Loucy (cell line): ENCODE measurements at regions not wholly inside any gene's neighbourhood (a gene's known extent, or its start where the extent isn't known, plus 50 kb on each side); places are given as distances from the start of the nearest gene placed in this dataset.

ENCODE experiments used
- H2AFZ ChIP-seq: fragments of 200-600 bp; sonication (generic); 2 replicates; pipeline ENCODE4 v1.6.0; 2016; ENCODE audit warnings: antibody characterized with exemption, mild to moderate bottlenecking, low read length, moderate library complexity
- H3F3A ChIP-seq: fragments of 200-600 bp; 2 replicates; pipeline ENCODE4 v1.6.0; 2016; ENCODE audit warnings: antibody characterized with exemption, low read depth, mild to moderate bottlenecking
- H3K27me3 ChIP-seq: fragments of 200-600 bp; sonication (generic); 2 replicates; pipeline ENCODE4 v1.6.1; 2014; ENCODE audit warnings: low read length, mild to moderate bottlenecking; ENCODE audit not compliant: insufficient read depth, poor library complexity, severe bottlenecking
- H3K36me3 ChIP-seq: fragments of 200-600 bp; sonication (generic); 2 replicates; pipeline ENCODE4 v1.6.1; 2016; ENCODE audit warnings: low read length; ENCODE audit not compliant: insufficient read depth
- H3K4me1 ChIP-seq: fragments of 200-600 bp; sonication (generic); 2 replicates; pipeline ENCODE4 v1.5.1; 2014; ENCODE audit warnings: low read length, mild to moderate bottlenecking; ENCODE audit not compliant: insufficient read depth, poor library complexity, severe bottlenecking
- H3K4me2 ChIP-seq: fragments of 200-600 bp; sonication (generic); 2 replicates; pipeline ENCODE4 v1.6.0; 2014; ENCODE audit warnings: antibody characterized with exemption, low read length, low read depth, mild to moderate bottlenecking; ENCODE audit not compliant: poor library complexity, severe bottlenecking
- H3K4me3 ChIP-seq: fragments of 200-600 bp; sonication (generic); 2 replicates; pipeline ENCODE4 v1.5.1; 2014; ENCODE audit warnings: low read length, mild to moderate bottlenecking, mixed read lengths; ENCODE audit not compliant: poor library complexity, severe bottlenecking
- H3K79me2 ChIP-seq: fragments of 200-600 bp; sonication (generic); 2 replicates; pipeline ENCODE4 v1.6.1; 2014; ENCODE audit warnings: low read length; ENCODE audit not compliant: insufficient read depth
- H3K9ac ChIP-seq: fragments of 200-600 bp; sonication (generic); 2 replicates; pipeline ENCODE4 v1.6.0; 2014; ENCODE audit warnings: mild to moderate bottlenecking, low read depth, low read length, moderate library complexity; ENCODE audit not compliant: poor library complexity, severe bottlenecking
- H3K9me2 ChIP-seq: fragments of 200-600 bp; sonication (generic); replicated peaks from 2 replicates; pipeline ENCODE4 v1.6.1; 2016; ENCODE audit warnings: low read depth, low read length, mixed read lengths
- H3K9me3 ChIP-seq: fragments of 200-600 bp; sonication (generic); 2 replicates; pipeline ENCODE4 v1.6.1; 2014; ENCODE audit warnings: mild to moderate bottlenecking, antibody characterized with exemption, low read length, low read depth; ENCODE audit not compliant: insufficient read depth
- H4K20me1 ChIP-seq: fragments of 200-600 bp; sonication (generic); 2 replicates; pipeline ENCODE4 v1.6.0; 2014; ENCODE audit warnings: antibody characterized with exemption, low read length, mild to moderate bottlenecking; ENCODE audit not compliant: insufficient read depth, poor library complexity, severe bottlenecking
- CTCF ChIP-seq: fragments of 200-600 bp; sonication (generic); conservative IDR thresholded peaks from 2 replicates; pipeline ENCODE4 v1.5.1; 2014; ENCODE audit warnings: mild to moderate bottlenecking, antibody characterized with exemption, low read length
- EZH2phosphoT487 ChIP-seq: fragments of 200-600 bp; IDR thresholded peaks from 2 replicates; pipeline ENCODE4 v1.6.1; 2018; ENCODE audit warnings: antibody characterized with exemption, mild to moderate bottlenecking, moderate library complexity, borderline replicate concordance

DNA sequence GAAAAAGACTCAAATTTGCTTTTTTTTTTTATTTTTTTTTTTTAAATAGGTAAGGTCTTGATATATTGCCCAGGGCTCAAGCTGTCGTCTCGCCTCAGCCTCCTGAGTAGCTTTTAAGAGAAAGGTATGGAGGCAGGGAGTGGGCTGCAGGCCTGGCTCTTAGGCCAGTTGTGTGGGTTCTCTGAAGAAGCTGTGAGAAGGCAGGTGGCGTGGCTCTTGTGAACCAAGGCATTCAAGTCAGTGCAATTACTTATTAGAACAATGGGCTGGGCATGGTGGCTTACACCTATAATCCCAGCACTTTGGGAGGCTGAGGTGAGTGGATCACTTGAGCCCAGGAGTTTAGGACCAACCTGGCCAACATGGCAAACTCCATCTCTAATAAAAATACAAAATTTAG is 244.0 kb upstream of the SFRP2 start:
- Histone ChIP-seq H3K79me2 (no peaks in the 10 kb centered on the region), H2AFZ (no peak overlapping the region)

GRCh38 chr4:154030746-154031145 is 241.9 kb upstream of the SFRP2 start:
- no peak overlapping the region for H3K9ac ChIP-seq
- no peak overlapping the region for H3K4me2 ChIP-seq
- H3K36me3 ChIP-seq, result no peaks in the 10 kb centered on the region
- no peaks in the 10 kb centered on the region for H3K9me2 ChIP-seq
- no peaks in the 10 kb centered on the region for H3K4me1 ChIP-seq
- no peak overlapping the region for H3K4me3 ChIP-seq
- H3K79me2 ChIP-seq, result no peaks in the 10 kb centered on the region
- no peak overlapping the region for H2AFZ ChIP-seq
- H3K27me3 ChIP-seq, result no peaks in the 10 kb centered on the region
- H3F3A ChIP-seq, result no peaks in the 10 kb centered on the region
- no peaks in the 10 kb centered on the region for H4K20me1 ChIP-seq
- 0 out of 2 replicates have a peak, but pooled peaks cover 4% of the 10 kb centered on the region for H3K9me3 ChIP-seq
- TF ChIP-seq EZH2phosphoT487 (no peak), CTCF (no peak)

More for the DNA sequence above, 244.0 kb upstream of the SFRP2 start:
- Histone ChIP-seq H3K9ac (no peak overlapping the region), H3K9me3 (0 out of 2 replicates have a peak, but pooled peaks cover 4% of the 10 kb centered on the region), H3K36me3 (no peaks in the 10 kb centered on the region), H3K27me3 (no peaks in the 10 kb centered on the region), H3K9me2 (no peaks in the 10 kb centered on the region), H3K4me3 (no peak overlapping the region), H3K4me1 (no peaks in the 10 kb centered on the region), H4K20me1 (no peaks in the 10 kb centered on the region), H3K4me2 (no peak overlapping the region), H3F3A (no peaks in the 10 kb centered on the region)
- TF ChIP-seq EZH2phosphoT487 (no peak), CTCF (no peak)

- no peaks in the 10 kb centered on the region for H3K4me1 ChIP-seq
- H4K20me1 ChIP-seq, result no peaks in the 10 kb centered on the region
- H3K36me3 ChIP-seq, result no peaks in the 10 kb centered on the region
- H3K79me2 ChIP-seq, result no peaks in the 10 kb centered on the region
- H3K9me3 ChIP-seq, result 0 out of 2 replicates have a peak, but pooled peaks cover 4% of the 10 kb centered on the region
- H3K4me3 ChIP-seq, result no peak overlapping the region
- H3F3A ChIP-seq, result no peaks in the 10 kb centered on the region
- no peak overlapping the region for H2AFZ ChIP-seq
- no peak for TF ChIP-seq EZH2phosphoT487
- no peak for TF ChIP-seq CTCF
- H3K4me2 ChIP-seq, result no peak overlapping the region
- no peak overlapping the region for H3K9ac ChIP-seq
- no peaks in the 10 kb centered on the region for H3K27me3 ChIP-seq
- H3K9me2 ChIP-seq, result no peaks in the 10 kb centered on the region
Measured at GRCh38 chr4:154030152-154030551, 241.3 kb upstream of the SFRP2 start.
